HepG2 (cell line): ENCODE measurements at regions not wholly inside any gene's neighbourhood (a gene's known extent, or its start where the extent isn't known, plus 50 kb on each side); places are given as distances from the start of the nearest gene placed in this dataset.
A peak's percentile ranks its signal among the peaks of the same experiment; 100 is the strongest.

ENCODE experiments used
- HIVEP1 ChIP-seq: sonication (generic); formaldehyde crosslinking; IDR thresholded peaks from 2 replicates; pipeline ENCODE4 v1.4.0; 2020; ENCODE audit warnings: mild to moderate bottlenecking, missing genetic modification reagents
- HOXA9 ChIP-seq: sonication (generic); formaldehyde crosslinking; IDR thresholded peaks from 2 replicates; pipeline ENCODE4 v1.8.1; 2022; ENCODE audit warnings: missing genetic modification reagents, mild to moderate bottlenecking, moderate library complexity, borderline replicate concordance
- NFRKB ChIP-seq: fragments of 450-650 bp; IDR thresholded peaks from 2 replicates; pipeline ENCODE4 v1.6.1; 2017
- POLR2AphosphoS2 ChIP-seq: IDR thresholded peaks from 2 replicates; pipeline ENCODE4 v1.6.1; 2011; ENCODE audit warnings: low read depth, low read length, improper control_type of control experiment
- PRPF4 ChIP-seq: fragments of 200-400 bp; formaldehyde crosslinking; IDR thresholded peaks from 2 replicates; pipeline ENCODE4 v1.6.1; 2016; ENCODE audit warnings: low read length, low read depth; ENCODE audit not compliant: poor library complexity, severe bottlenecking
- SIN3B ChIP-seq: fragments of 150-350 bp; IDR thresholded peaks from 2 replicates; pipeline ENCODE4 v1.6.1; 2014; ENCODE audit warnings: low read length
- TF ChIP-seq, protein P1 (sequence below), 2 experiments: sonication (generic) in 1 of 2; formaldehyde crosslinking in 1 of 2; IDR thresholded peaks; 2 replicates each; pipeline versions ENCODE4 v1.4.0 to v1.6.1; 2018 to 2020; ENCODE audit warnings: missing genetic modification reagents in 2 of 2, borderline replicate concordance in 1 of 2, low read depth in 1 of 2, mild to moderate bottlenecking in 1 of 2, missing biosample characterization in 1 of 2
- TF ChIP-seq, protein P2 (sequence below): sonication (generic); formaldehyde crosslinking; IDR thresholded peaks from 2 replicates; pipeline ENCODE4 v1.8.0; 2022; ENCODE audit warnings: low read depth, missing genetic modification reagents
- TF ChIP-seq, protein P3 (sequence below): sonication (generic); formaldehyde crosslinking; IDR thresholded peaks from 2 replicates; pipeline ENCODE4 v1.5.1; 2020; ENCODE audit warnings: mild to moderate bottlenecking, missing genetic modification reagents, moderate library complexity
- TF ChIP-seq, protein P4 (sequence below): sonication (generic); formaldehyde crosslinking; IDR thresholded peaks from 2 replicates; pipeline ENCODE4 v1.4.0; 2020; ENCODE audit warnings: mild to moderate bottlenecking, missing genetic modification reagents
- TF ChIP-seq, protein P5 (sequence below): sonication (generic); formaldehyde crosslinking; IDR thresholded peaks from 2 replicates; pipeline ENCODE4 v1.5.0; 2020; ENCODE audit warnings: missing genetic modification reagents, mild to moderate bottlenecking, borderline replicate concordance
- TF ChIP-seq, protein P6 (sequence below): sonication (generic); formaldehyde crosslinking; conservative IDR thresholded peaks from 2 replicates; pipeline ENCODE4 v1.4.0; 2020; ENCODE audit warnings: mild to moderate bottlenecking, missing genetic modification reagents, moderate library complexity

DNA sequence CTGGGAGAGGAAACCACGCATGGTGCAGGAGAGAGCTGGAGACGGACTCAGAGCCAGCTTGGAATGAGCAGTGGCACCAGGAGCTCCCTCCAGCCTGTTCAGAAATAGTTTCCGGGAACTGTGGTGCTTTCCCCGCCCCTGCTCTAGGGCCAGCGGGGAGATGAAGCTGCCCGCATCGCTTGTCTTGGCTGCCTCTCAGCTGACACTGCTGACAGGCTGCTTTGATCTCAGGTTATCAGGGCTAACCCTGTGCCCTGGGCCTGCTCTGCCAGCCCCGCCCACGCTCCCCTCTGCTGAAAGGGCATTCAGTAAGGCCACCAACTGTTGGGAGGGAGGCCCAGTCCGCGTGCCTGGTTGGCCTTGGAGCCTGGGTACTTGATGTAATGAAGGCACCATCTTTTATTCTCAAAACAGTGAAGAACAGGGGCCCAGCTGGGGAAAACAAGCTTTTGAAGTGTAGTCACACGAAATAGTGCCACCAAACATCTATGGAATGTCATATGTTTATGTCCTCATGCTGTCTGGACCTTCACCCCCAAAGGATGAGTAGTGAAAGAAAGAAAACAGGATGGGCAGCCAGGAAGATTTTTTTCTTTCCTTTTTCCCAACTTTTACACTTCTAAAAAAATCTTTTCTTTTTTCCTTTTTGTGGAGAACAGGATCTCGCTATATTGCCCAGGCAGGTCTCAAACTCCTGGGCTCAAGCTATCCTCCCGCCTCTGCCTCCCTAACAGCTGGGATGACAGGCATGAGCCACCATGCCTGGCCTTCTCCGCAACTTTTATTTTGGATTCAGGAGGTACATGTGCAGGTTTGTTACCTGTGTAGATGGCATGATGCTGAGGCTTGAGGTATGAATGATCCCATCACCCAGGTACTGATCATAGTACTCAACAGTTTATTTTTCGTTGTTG, 115.9 kb upstream of the TBX3 start (continued):
- TF ChIP-seq, protein P1, sequence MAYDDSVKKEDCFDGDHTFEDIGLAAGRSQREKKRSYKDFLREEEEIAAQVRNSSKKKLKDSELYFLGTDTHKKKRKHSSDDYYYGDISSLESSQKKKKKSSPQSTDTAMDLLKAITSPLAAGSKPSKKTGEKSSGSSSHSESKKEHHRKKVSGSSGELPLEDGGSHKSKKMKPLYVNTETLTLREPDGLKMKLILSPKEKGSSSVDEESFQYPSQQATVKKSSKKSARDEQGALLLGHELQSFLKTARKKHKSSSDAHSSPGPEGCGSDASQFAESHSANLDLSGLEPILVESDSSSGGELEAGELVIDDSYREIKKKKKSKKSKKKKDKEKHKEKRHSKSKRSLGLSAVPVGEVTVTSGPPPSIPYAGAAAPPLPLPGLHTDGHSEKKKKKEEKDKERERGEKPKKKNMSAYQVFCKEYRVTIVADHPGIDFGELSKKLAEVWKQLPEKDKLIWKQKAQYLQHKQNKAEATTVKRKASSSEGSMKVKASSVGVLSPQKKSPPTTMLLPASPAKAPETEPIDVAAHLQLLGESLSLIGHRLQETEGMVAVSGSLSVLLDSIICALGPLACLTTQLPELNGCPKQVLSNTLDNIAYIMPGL (CRISPR knock-in tag; IDR thresholded peaks at IDR 0.05; ENCODE audit: borderline replicate concordance in 1 of 2, low read depth in 1 of 2) = peak; percentile 62 to 64; a peak in 2 of 4 replicates
- no peak for TF ChIP-seq NFRKB
- TF ChIP-seq, protein P2, sequence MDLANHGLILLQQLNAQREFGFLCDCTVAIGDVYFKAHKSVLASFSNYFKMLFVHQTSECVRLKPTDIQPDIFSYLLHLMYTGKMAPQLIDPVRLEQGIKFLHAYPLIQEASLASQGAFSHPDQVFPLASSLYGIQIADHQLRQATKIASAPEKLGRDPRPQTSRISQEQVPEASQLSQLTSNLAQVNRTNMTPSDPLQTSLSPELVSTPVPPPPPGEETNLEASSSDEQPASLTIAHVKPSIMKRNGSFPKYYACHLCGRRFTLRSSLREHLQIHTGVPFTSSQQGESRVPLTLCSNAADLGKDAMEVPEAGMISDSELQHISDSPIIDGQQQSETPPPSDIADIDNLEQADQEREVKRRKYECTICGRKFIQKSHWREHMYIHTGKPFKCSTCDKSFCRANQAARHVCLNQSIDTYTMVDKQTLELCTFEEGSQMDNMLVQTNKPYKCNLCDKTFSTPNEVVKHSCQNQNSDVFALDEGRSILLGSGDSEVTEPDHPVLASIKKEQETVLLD (CRISPR knock-in tag) = peak; percentile 35; the same call in 1 of the 2 replicates
- TF ChIP-seq, protein P3, sequence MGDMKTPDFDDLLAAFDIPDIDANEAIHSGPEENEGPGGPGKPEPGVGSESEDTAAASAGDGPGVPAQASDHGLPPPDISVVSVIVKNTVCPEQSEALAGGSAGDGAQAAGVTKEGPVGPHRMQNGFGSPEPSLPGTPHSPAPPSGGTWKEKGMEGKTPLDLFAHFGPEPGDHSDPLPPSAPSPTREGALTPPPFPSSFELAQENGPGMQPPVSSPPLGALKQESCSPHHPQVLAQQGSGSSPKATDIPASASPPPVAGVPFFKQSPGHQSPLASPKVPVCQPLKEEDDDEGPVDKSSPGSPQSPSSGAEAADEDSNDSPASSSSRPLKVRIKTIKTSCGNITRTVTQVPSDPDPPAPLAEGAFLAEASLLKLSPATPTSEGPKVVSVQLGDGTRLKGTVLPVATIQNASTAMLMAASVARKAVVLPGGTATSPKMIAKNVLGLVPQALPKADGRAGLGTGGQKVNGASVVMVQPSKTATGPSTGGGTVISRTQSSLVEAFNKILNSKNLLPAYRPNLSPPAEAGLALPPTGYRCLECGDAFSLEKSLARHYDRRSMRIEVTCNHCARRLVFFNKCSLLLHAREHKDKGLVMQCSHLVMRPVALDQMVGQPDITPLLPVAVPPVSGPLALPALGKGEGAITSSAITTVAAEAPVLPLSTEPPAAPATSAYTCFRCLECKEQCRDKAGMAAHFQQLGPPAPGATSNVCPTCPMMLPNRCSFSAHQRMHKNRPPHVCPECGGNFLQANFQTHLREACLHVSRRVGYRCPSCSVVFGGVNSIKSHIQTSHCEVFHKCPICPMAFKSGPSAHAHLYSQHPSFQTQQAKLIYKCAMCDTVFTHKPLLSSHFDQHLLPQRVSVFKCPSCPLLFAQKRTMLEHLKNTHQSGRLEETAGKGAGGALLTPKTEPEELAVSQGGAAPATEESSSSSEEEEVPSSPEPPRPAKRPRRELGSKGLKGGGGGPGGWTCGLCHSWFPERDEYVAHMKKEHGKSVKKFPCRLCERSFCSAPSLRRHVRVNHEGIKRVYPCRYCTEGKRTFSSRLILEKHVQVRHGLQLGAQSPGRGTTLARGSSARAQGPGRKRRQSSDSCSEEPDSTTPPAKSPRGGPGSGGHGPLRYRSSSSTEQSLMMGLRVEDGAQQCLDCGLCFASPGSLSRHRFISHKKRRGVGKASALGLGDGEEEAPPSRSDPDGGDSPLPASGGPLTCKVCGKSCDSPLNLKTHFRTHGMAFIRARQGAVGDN (CRISPR knock-in tag) = peak; percentile 99
- TF ChIP-seq, protein P4, sequence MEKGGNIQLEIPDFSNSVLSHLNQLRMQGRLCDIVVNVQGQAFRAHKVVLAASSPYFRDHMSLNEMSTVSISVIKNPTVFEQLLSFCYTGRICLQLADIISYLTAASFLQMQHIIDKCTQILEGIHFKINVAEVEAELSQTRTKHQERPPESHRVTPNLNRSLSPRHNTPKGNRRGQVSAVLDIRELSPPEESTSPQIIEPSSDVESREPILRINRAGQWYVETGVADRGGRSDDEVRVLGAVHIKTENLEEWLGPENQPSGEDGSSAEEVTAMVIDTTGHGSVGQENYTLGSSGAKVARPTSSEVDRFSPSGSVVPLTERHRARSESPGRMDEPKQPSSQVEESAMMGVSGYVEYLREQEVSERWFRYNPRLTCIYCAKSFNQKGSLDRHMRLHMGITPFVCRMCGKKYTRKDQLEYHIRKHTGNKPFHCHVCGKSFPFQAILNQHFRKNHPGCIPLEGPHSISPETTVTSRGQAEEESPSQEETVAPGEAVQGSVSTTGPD (CRISPR knock-in tag) = no peak
- no peak; the same call in 1 of the 2 replicates for TF ChIP-seq HOXA9 (CRISPR knock-in tag)
- TF ChIP-seq, protein P5, sequence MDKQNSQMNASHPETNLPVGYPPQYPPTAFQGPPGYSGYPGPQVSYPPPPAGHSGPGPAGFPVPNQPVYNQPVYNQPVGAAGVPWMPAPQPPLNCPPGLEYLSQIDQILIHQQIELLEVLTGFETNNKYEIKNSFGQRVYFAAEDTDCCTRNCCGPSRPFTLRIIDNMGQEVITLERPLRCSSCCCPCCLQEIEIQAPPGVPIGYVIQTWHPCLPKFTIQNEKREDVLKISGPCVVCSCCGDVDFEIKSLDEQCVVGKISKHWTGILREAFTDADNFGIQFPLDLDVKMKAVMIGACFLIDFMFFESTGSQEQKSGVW (CRISPR knock-in tag) = no peak
- TF ChIP-seq, protein P6, sequence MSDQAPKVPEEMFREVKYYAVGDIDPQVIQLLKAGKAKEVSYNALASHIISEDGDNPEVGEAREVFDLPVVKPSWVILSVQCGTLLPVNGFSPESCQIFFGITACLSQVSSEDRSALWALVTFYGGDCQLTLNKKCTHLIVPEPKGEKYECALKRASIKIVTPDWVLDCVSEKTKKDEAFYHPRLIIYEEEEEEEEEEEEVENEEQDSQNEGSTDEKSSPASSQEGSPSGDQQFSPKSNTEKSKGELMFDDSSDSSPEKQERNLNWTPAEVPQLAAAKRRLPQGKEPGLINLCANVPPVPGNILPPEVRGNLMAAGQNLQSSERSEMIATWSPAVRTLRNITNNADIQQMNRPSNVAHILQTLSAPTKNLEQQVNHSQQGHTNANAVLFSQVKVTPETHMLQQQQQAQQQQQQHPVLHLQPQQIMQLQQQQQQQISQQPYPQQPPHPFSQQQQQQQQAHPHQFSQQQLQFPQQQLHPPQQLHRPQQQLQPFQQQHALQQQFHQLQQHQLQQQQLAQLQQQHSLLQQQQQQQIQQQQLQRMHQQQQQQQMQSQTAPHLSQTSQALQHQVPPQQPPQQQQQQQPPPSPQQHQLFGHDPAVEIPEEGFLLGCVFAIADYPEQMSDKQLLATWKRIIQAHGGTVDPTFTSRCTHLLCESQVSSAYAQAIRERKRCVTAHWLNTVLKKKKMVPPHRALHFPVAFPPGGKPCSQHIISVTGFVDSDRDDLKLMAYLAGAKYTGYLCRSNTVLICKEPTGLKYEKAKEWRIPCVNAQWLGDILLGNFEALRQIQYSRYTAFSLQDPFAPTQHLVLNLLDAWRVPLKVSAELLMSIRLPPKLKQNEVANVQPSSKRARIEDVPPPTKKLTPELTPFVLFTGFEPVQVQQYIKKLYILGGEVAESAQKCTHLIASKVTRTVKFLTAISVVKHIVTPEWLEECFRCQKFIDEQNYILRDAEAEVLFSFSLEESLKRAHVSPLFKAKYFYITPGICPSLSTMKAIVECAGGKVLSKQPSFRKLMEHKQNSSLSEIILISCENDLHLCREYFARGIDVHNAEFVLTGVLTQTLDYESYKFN (CRISPR knock-in tag) = peak; percentile 97
- TF ChIP-seq PRPF4 = no peak
- TF ChIP-seq SIN3B = no peak
- no peak for TF ChIP-seq POLR2AphosphoS2
- peak; percentile 95 for TF ChIP-seq HIVEP1 (CRISPR knock-in tag)
